Activated CD4-positive, alpha-beta T cell treated with anti-CD3 and anti-CD28 coated beads, Interleukin-2, amount 10 ng/mL, durations not matched to agents 24 days and 14 days (primary cell): ENCODE measurements at regions not wholly inside any gene's neighbourhood (a gene's known extent, or its start where the extent isn't known, plus 50 kb on each side); places are given as distances from the start of the nearest gene placed in this dataset.

Source experiments
- DNase-seq: peaks from one replicate; pipeline ENCODE4 v3.0.0; 2022
- H3K27ac Mint-ChIP-seq: one replicate; pipeline ENCODE4 v1.8.0; 2022; ENCODE audit warnings: mild to moderate bottlenecking, mixed read lengths
- H3K27me3 Mint-ChIP-seq: one replicate; pipeline ENCODE4 v1.8.0; 2022; ENCODE audit warnings: mixed read lengths
- H3K36me3 Mint-ChIP-seq: one replicate; pipeline ENCODE4 v1.8.0; 2022; ENCODE audit warnings: low read depth, mild to moderate bottlenecking, mixed read lengths
- H3K4me1 Mint-ChIP-seq: one replicate; pipeline ENCODE4 v1.8.0; 2021; ENCODE audit warnings: mixed read lengths
- H3K4me3 Mint-ChIP-seq: one replicate; pipeline ENCODE4 v1.8.0; 2022; ENCODE audit warnings: mild to moderate bottlenecking, moderate library complexity, mixed read lengths
- H3K9me3 Mint-ChIP-seq: one replicate; pipeline ENCODE4 v1.8.0; 2021; ENCODE audit warnings: mixed read lengths
- intact Hi-C: fragments of 100-400 bp; cut with micrococcal nuclease; formaldehyde crosslinking; loops from one replicate; pipeline ENCODE4 v1.15.1; 2023

DNA sequence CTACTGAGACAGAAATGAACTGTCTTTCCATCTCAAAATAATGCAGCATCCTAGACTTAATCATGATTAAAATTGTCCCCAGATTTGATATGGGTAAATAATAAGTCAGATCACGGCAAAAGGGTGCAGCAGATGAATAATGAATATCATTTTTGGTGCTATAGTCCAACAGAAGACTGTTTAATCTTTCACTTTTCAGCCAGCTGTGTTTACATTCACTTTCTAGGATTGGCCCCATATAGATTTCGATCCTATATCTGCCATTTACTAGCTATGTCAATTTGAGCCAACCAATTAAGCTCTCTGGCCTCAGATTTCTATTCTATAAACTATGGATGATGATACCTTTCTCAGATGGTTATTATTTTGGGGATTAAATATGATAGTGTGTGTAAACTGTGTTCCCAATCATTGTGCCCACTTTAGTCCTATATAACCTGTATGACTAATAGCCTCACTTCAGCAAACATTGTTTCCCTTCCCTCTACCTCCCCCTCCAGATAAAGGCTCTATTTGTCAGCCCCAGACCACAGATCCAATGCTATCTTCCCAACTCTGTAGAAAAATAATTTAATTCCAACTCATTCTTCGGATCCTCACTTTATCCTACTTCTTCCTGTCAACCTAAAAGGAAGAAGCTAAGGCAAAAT is 53.6 kb upstream of the NT5E start:
- no peak for DNase-seq
- H3K9me3 Mint-ChIP-seq, result no peaks in the 10 kb centered on the region
- intact Hi-C loops, result no loop called here
- peaks cover 11% of the 10 kb centered on the region for H3K4me1 Mint-ChIP-seq
- no peak overlapping the region for H3K27ac Mint-ChIP-seq
- no peaks in the 10 kb centered on the region for H3K36me3 Mint-ChIP-seq
- H3K4me3 Mint-ChIP-seq, result no peak overlapping the region
- no peaks in the 10 kb centered on the region for H3K27me3 Mint-ChIP-seq

DNA sequence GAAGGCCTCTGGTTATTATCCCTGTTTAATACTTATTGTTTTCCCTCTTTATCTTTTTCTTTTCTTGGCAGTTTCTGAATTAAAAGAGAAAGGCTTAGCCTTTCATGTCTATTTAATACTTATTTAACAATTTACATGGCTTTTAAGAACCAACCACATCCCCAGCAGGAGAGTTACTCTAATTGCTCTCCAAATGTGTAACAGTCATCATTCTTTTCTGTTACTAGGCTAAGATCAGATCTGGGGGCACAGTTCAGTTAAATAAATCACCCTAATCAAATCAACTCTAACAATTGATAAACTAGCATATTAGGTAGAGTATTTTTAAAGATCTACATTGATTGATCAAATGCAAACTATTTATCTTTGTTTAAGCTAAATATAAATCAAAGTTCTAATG is 54.1 kb upstream of the NT5E start:
- intact Hi-C loops, result no loop called here
- H3K4me1 Mint-ChIP-seq, result peaks cover 11% of the 10 kb centered on the region
- no peak for DNase-seq
- H3K9me3 Mint-ChIP-seq, result peaks cover 2% of the 10 kb centered on the region
- no peak overlapping the region for H3K4me3 Mint-ChIP-seq
- no peaks in the 10 kb centered on the region for H3K27me3 Mint-ChIP-seq
- no peaks in the 10 kb centered on the region for H3K36me3 Mint-ChIP-seq
- no peak overlapping the region for H3K27ac Mint-ChIP-seq

DNA sequence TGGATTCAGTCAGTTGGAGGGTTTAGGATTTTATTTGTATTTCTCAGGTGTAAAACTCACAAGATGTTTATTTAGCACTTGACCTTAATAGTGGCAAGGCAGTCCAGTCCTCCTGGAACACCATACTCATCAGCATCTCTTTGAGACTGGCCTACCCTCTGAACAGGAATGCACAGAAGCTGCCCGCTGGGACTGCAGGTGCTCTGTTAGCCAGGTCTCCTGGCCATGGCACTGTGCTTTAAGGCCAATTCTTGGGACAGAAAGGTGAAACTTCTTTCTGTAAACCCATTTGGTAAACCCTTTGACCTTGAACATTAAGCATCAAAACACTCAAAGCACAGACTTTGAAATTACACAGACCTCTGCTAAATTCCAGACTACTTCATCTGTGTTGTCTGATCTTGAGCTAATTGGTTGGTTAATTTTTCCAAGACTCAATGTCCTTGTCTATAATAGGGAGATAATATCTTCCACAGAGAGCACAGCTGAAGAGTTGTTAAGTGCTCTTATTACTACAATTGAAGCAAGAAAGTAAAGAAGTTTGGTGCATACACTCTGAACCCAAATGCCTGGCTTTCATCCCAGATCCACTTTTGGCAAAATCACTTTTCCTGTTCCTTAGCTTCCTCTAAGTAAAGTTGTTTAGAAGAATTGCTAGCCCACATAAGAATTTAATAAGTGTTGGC is 54.9 kb upstream of the NT5E start:
- H3K36me3 Mint-ChIP-seq, result no peaks in the 10 kb centered on the region
- DNase-seq, result no peak
- no peaks in the 10 kb centered on the region for H3K27me3 Mint-ChIP-seq
- H3K27ac Mint-ChIP-seq, result no peak overlapping the region
- peaks cover 11% of the 10 kb centered on the region for H3K4me1 Mint-ChIP-seq
- no peak overlapping the region for H3K4me3 Mint-ChIP-seq
- intact Hi-C loops, result no loop called here
- H3K9me3 Mint-ChIP-seq, result peaks cover 5% of the 10 kb centered on the region

DNA sequence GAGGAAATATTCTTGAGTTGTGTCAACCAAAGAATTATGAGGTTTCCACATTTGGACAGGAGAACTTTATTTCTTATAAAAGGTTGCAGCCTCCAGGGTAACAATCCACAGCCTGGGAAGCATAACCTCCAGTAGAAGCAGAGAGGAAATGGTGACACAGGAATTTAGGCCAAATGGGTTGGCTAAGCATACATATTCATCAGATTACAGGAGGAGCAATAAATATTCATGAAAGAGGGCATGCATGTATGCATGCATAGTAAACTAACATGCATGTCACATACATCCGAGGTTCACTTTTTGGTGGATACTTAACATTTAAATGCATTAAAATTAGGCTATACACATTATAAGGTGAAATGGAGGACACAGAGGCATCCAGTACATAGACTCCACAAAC is 55.7 kb upstream of the NT5E start:
- H3K4me3 Mint-ChIP-seq, result no peak overlapping the region
- H3K27me3 Mint-ChIP-seq, result no peaks in the 10 kb centered on the region
- no peak for DNase-seq
- H3K9me3 Mint-ChIP-seq, result peaks cover 5% of the 10 kb centered on the region
- intact Hi-C loops, result no loop called here
- H3K4me1 Mint-ChIP-seq, result peaks cover 14% of the 10 kb centered on the region
- H3K27ac Mint-ChIP-seq, result no peak overlapping the region
- H3K36me3 Mint-ChIP-seq, result no peaks in the 10 kb centered on the region

DNA sequence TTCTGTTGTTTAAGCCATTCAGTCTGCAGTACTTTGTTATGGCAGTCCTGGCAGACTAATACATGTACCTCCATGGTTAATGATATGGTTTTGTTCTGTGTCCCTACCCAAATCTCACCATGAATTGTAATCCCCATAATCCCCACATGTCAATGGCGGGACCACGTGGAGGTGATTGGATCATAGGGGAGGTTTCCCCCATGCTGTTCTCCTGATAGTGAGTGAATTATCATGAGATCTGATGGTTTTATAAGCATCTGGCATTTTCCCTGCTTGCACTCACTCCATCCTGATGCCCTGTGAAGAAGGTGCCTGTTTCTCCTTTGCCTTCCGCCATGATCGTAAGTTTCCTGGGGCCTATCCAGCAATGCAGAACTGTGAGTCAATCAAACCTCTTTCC is 57.5 kb upstream of the NT5E start:
- Mint-ChIP-seq H3K27ac (no peak overlapping the region), H3K27me3 (no peaks in the 10 kb centered on the region), H3K36me3 (no peaks in the 10 kb centered on the region), H3K4me3 (no peak overlapping the region), H3K9me3 (peaks cover 5% of the 10 kb centered on the region), H3K4me1 (peaks cover 20% of the 10 kb centered on the region)
- intact Hi-C loops, result no loop called here
- DNase-seq, result no peak

DNA sequence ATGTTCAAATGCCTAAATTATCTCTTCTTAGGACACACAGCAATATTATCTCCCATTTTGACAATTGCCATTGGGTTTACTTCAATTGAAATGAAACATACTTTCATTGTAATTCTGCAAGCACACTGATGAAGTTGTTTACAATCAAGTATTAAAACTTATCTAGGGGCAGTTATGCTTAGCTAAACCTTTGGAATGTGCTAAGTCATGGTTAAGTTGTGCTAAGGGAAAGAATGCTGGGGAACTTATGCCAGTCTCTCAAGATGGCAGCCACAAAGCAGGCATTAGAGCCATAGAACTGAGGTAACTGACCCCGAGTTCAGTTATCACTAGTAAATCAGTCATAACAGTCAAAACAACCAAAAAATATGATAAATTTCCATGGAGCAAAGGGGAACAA is 59.1 kb upstream of the NT5E start:
- H3K4me3 Mint-ChIP-seq, result no peak overlapping the region
- no peak overlapping the region for H3K27ac Mint-ChIP-seq
- H3K9me3 Mint-ChIP-seq, result peaks cover 5% of the 10 kb centered on the region
- peaks cover 23% of the 10 kb centered on the region for H3K4me1 Mint-ChIP-seq
- peaks cover 1% of the 10 kb centered on the region for H3K36me3 Mint-ChIP-seq
- intact Hi-C loops, result no loop called here
- H3K27me3 Mint-ChIP-seq, result no peaks in the 10 kb centered on the region
- no peak for DNase-seq

DNA sequence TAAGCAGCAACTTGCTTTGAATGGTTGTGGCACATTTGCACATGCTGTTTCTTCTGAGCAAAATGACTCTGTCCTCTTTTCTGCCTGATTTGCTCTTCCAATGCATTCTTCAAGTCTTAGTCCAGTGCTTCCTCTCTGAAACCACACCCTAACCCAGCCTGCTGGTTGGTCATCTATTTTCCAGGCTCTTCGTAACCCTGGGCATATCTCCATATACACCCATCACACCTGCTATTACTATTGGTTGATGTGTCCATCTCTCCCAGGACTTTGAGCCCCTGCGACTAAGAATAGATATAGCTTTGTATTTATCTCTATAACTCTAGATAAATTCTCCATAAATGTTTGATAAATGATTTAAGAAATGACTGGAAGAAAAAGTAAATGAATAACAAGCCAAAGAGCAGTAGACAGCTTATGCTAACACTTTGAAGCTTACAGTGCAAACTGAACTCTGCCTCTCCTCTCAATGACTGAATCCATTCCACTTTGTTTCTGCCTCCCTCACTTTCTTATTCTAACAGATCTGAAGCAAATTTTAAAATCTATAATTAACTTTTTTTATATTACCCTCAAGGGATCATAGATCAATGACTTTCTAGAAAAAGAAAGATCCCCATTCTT is 59.7 kb upstream of the NT5E start:
- Mint-ChIP-seq H3K36me3 (peaks cover 1% of the 10 kb centered on the region), H3K4me1 (peaks cover 25% of the 10 kb centered on the region), H3K4me3 (no peak overlapping the region), H3K27me3 (no peaks in the 10 kb centered on the region), H3K27ac (peak overlapping the region; percentile 61), H3K9me3 (peaks cover 5% of the 10 kb centered on the region)
- intact Hi-C loops, result no loop called here
- peak; percentile 51 for DNase-seq

DNA sequence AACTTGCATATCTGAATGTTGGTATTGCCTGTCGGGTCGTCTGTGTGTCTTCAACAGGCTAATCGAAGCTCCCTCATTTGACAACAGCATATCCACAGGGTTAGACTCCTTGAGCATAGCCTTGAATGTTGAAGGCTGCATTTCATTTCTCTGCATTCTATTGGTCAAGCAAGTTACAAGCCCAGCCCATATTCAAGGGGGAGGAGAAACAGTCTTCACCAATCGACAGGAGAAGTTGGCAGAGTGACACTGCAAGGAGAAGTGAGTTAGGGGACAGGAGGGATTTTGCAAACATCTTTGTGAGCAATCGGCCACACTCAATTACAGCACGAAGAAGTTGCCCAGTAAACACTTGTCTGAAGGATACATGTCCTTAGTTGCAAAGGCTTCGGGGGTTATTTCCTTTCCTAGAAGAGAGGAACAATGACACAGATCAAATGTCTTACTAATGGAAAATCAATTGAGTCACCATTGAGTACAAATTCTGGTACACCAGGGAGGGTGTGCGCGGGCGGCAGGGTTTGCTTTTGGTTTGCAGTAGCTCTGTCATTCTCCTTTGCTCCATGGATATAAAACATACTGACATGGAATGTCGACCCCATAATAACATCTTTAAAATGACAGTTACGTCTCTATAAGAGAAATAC is 60.6 kb upstream of the NT5E start:
- H3K36me3 Mint-ChIP-seq, result peaks cover 1% of the 10 kb centered on the region
- H3K27me3 Mint-ChIP-seq, result no peaks in the 10 kb centered on the region
- peak overlapping the region; percentile 60 for H3K27ac Mint-ChIP-seq
- peaks cover 5% of the 10 kb centered on the region for H3K9me3 Mint-ChIP-seq
- peaks cover 28% of the 10 kb centered on the region for H3K4me1 Mint-ChIP-seq
- intact Hi-C loops, result loop anchor here (1.0 kb wide), 1 partner anchor 61 kb away; the partner anchor contains the start of gene NT5E
- DNase-seq, result peak; percentile 56
- H3K4me3 Mint-ChIP-seq, result peak overlapping the region; percentile 19

DNA sequence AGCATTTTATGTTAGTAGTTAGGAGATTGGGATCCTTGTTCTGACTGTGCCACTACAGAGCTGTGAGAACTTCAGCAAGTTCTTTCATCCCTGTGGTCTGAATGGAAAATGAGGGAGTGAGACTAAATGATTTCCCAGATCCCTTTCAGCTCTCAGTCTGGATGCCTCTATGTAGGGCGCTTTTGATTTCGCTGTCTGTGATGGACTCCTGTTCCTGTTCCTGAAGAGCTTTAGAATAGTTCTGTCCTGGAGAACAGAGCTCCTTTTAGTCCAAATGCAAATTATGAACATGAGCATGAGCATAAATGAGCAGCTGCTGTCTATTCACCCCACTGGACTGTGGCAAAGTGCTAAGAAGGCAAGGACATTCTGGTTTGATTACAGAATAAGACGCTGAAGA is 61.4 kb upstream of the NT5E start:
- H3K27ac Mint-ChIP-seq, result peak overlapping the region; percentile 10
- H3K9me3 Mint-ChIP-seq, result peaks cover 5% of the 10 kb centered on the region
- intact Hi-C loops, result no loop called here
- no peak overlapping the region for H3K4me3 Mint-ChIP-seq
- H3K27me3 Mint-ChIP-seq, result no peaks in the 10 kb centered on the region
- H3K36me3 Mint-ChIP-seq, result peaks cover 1% of the 10 kb centered on the region
- H3K4me1 Mint-ChIP-seq, result peaks cover 28% of the 10 kb centered on the region
- DNase-seq, result peak; percentile 42

DNA sequence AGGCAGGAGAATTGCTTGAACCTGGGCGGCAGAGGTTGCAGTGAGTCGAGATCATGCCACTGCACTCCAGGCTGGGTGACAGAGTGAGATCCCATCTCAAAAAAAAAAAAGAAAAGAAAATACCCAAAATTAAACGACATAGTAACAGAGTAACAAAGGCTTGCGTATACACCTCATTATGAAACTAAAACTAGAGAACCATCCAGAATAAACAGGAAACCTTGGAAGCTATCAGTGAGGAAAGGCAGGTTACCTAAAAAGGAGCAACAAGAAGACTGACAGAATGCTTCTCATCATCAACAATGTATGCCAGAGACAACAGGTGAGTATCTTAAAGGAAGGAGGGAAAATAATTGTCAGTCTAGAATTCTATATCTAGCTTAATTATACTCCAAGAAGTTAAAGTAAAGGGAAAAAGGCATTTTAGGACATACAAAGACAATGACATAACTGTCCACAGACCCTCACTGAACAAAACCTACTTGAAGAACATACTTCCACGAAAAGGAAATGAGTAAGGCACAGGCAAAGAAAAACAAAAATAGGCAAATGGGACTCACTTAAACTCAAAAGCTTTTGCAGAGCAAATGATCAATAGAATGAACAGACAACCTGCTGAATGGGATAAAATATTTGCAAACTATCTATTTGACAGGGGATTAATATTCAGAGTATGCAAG is 64.1 kb upstream of the NT5E start:
- peak overlapping the region; percentile 35 for H3K27ac Mint-ChIP-seq
- H3K36me3 Mint-ChIP-seq, result peaks cover 1% of the 10 kb centered on the region
- no peaks in the 10 kb centered on the region for H3K27me3 Mint-ChIP-seq
- peak; percentile 31 for DNase-seq
- intact Hi-C loops, result no loop called here
- H3K9me3 Mint-ChIP-seq, result peaks cover 3% of the 10 kb centered on the region
- peaks cover 23% of the 10 kb centered on the region for H3K4me1 Mint-ChIP-seq
- no peak overlapping the region for H3K4me3 Mint-ChIP-seq

DNA sequence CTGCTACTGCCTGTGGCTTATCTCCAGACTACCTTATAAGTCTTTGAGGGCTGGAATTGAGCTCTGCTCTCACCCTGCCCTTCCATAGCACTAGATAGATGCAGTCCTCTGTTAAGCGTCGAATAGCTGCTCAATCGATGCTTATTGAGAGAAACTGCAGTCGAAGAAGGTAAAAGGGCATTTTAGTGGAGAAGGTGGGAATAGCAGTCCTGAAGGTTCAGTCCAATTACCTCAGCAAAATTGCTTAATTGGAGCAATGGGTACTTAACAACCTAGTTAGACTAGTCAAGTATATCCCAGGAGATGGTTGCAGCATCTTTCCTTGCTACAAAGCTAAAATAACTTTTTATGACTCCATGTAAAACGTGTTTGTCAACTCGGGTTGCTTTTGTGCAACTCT is 66.8 kb upstream of the NT5E start:
- Mint-ChIP-seq H3K27me3 (no peaks in the 10 kb centered on the region), H3K36me3 (peaks cover 1% of the 10 kb centered on the region), H3K4me3 (no peak overlapping the region), H3K9me3 (peaks cover 9% of the 10 kb centered on the region), H3K4me1 (peaks cover 8% of the 10 kb centered on the region), H3K27ac (no peak overlapping the region)
- DNase-seq, result no peak
- intact Hi-C loops, result no loop called here

DNA sequence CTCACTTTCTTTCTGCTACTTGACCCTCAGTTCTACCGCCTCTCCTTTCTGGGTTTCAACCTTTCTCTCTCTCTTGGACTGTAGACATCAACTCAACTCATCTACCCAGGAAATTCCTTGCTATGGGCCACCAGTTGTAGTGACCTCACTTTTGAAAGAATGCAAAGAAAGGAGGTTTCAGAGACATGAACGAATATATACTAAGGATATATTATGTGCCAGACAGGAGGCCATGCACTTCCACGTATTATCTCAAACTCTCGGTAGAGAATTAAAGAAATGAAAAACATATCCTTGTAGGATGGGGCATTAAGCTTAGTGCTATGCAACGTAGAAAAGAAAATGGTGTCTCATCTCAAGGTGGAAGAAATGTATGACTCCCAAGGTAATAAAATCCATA is 67.3 kb upstream of the NT5E start:
- no peak overlapping the region for H3K4me3 Mint-ChIP-seq
- H3K27ac Mint-ChIP-seq, result no peak overlapping the region
- H3K4me1 Mint-ChIP-seq, result peaks cover 8% of the 10 kb centered on the region
- peaks cover 9% of the 10 kb centered on the region for H3K9me3 Mint-ChIP-seq
- DNase-seq, result peak; percentile 28
- no peaks in the 10 kb centered on the region for H3K27me3 Mint-ChIP-seq
- H3K36me3 Mint-ChIP-seq, result peaks cover 1% of the 10 kb centered on the region
- intact Hi-C loops, result no loop called here

DNA sequence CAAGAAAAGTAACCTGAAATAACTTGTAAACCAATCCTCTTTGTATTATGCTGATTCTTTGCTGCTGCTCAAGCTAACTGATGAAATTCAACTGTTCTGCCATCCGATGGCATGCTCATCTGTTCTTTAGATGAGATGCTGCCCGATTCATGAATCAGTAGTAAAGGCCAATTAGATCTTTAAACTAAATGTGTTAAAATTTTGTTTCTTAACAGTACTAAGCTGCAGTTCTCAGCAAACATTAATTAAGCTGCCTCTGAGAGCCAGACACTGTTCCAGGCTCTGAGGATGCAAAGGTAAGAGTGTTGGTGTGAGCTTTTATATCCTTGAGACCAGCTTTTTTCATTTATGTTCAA is 77.0 kb upstream of the NT5E start:
- intact Hi-C loops, result no loop called here
- no peaks in the 10 kb centered on the region for H3K9me3 Mint-ChIP-seq
- H3K4me3 Mint-ChIP-seq, result no peak overlapping the region
- H3K4me1 Mint-ChIP-seq, result peaks cover 9% of the 10 kb centered on the region
- no peaks in the 10 kb centered on the region for H3K27me3 Mint-ChIP-seq
- no peak overlapping the region for H3K27ac Mint-ChIP-seq
- DNase-seq, result no peak
- H3K36me3 Mint-ChIP-seq, result peaks cover 1% of the 10 kb centered on the region
